Stimulated activated naive CD8-positive, alpha-beta T cell treated with anti-CD3 and anti-CD28 coated beads, Interleukin-15, amount 100 ng/mL, for 72 hours (primary cell): ENCODE measurements at regions not wholly inside any gene's neighbourhood (a gene's known extent, or its start where the extent isn't known, plus 50 kb on each side); places are given as distances from the start of the nearest gene placed in this dataset.
A peak's percentile ranks its signal among the peaks of the same experiment; 100 is the strongest.

Experiments used
- ATAC-seq: fragments of 150-1000 bp; cut with Tn5 transposase; 2 replicates; pipeline ENCODE4 v1.10.0; 2021; ENCODE audit warnings: mild to moderate bottlenecking, moderate library complexity
- DNase-seq, 2 donors: peaks; one replicate each; pipeline ENCODE4 v3.0.0; 2021 to 2022
- H3K27ac Mint-ChIP-seq, 2 donors: one replicate each; pipeline ENCODE4 v1.8.0; 2022; ENCODE audit warnings: mild to moderate bottlenecking in 2 of 2, mixed read lengths in 2 of 2, moderate library complexity in 2 of 2
- H3K27me3 Mint-ChIP-seq: one replicate; pipeline ENCODE4 v1.8.0; 2022; ENCODE audit warnings: mixed read lengths
- H3K4me1 Mint-ChIP-seq: one replicate; pipeline ENCODE4 v1.8.0; 2022; ENCODE audit warnings: mild to moderate bottlenecking, mixed read lengths
- H3K4me3 Mint-ChIP-seq, 2 donors: one replicate each; pipeline ENCODE4 v1.8.0; 2022; ENCODE audit warnings: mild to moderate bottlenecking in 2 of 2, mixed read lengths in 2 of 2, moderate library complexity in 1 of 2
- H3K9me3 Mint-ChIP-seq, 2 donors: one replicate each; pipeline ENCODE4 v1.8.0; 2022; ENCODE audit warnings: mixed read lengths in 2 of 2

DNA sequence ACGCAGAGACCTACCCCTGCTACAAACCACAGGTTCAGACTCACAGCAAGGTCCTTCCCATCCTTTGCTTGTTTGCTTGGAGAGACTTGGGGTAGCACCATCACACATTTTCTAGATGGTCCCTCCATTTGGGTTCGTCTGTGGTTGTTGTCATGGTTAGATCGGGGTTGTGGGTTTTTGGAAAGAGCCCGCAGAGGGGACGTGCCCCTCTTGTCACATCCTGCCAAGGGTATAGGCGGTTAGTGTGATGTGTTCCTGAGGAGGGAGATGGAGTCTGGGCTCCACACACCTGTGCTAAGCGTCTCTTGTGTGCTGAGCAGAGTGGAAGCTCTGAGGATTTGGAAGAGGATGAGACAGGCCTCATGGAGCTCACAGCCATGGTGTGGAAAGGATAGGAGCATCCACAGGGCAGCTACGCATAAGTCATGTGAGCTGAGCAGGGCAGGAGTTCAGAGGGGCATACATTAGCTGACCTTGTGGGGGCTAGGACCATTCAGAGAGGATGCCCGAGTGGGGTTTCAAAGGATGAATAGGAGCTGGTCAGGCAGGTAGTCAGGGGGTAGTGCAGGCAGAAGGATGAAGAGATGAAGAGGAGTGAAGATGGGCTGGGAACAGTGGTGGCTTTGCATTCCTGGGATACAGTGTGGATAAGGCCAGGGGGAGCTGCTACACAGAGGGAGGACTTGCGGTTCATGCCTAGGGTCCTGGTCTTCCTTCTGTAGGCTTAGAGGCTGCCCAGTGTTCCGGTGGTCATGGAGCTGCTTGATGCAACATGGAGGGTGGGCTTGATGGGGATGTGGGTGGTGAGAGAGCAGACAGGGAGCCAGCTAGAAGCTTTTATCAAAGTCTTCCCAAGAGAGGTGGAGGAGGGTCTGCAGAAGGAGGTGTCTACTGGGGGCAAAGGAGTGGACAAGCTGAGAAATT lies 62.9 kb downstream of the ACKR3 start:
- Mint-ChIP-seq H3K27me3 (peaks cover 9% of the 10 kb centered on the region), H3K9me3 (no peaks in the 10 kb centered on the region), H3K4me1 (no peaks in the 10 kb centered on the region), H3K4me3 (no peak overlapping the region), H3K27ac (no peak overlapping the region)
- DNase-seq, result no peak
- ATAC-seq, result peak; percentile 18

DNA sequence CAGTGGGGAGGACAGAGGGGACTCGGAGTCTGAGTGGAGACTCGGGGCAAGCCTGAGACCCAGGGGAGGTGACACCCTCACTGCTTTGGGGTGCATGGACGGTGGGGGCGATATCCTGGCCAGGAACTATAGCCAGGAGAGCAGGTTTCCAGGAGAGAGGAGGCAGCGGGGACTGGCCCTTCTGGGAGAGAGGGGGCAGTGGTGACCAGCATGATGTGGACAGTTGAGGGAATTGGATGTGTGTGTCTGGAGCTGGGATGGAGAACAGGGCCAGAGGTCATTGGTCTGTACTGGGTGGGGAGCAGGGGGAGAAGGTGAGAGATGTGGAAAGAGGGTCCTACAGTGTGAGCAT lies 63.6 kb downstream of the ACKR3 start:
- no peak for ATAC-seq
- Mint-ChIP-seq H3K9me3 (no peaks in the 10 kb centered on the region), H3K27me3 (peaks cover 9% of the 10 kb centered on the region), H3K4me3 (no peak overlapping the region), H3K27ac (no peak overlapping the region), H3K4me1 (no peaks in the 10 kb centered on the region)
- no peak for DNase-seq

DNA sequence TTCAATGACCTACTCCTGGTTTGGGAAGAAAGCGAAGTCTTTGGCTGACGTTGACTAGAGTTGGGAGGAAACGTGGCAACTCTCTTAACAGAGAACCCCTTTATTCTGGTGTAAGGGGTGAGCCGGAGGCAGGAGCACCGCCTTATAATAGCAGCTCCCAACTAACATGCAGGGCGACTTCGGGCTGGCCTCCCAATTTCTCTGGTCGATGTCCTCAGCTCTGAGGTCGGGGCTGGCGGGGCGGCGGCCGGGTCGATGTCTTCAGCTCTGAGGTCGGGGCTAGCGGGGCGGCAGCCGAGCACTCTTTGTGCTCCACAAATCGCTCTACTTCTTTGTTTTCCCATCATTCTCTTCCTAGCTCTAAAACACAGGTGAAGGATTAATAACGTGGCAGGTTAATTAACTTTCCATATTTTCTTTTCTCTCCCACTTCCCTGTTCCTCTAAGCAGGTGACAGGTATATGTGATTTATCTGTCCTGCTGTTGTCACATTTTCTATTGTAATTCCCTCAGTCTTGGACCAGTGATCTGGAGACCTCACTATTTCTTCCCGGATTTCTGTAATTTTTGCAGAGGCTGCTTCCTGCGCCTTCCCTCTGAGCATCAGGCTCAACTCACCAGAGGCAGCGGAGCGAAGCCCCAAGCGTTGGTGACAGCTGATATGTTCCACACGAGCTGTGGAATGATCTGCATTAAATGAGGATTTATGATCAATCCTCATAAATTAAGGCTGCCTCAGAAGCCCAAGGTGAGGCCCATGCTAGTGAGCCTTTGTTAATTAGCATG lies 64.3 kb downstream of the ACKR3 start:
- no peak overlapping the region for H3K27ac Mint-ChIP-seq
- peaks cover 9% of the 10 kb centered on the region for H3K27me3 Mint-ChIP-seq
- DNase-seq (no peak), ATAC-seq (no peak)
- no peaks in the 10 kb centered on the region for H3K9me3 Mint-ChIP-seq
- H3K4me3 Mint-ChIP-seq, result no peak overlapping the region
- no peaks in the 10 kb centered on the region for H3K4me1 Mint-ChIP-seq

DNA sequence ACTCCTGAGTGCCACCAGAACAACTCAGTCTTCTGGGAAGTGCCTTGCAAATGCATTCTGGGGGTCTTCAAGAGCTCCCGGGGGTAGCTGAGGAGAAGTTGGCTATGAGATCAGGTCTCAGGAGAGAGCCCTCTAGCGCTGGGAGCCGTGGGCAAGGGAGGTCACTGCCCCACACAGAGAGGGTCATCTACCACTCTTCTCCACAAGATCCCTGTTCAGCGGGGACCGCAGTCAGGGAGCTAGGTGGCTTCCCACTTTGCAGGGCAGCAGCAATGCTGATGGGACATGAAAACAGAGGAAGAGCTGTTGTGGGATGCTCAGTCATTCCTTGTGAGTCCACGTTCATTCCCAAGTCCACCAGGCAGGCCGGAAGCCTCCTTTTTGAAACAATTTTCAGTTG lies 66.6 kb downstream of the ACKR3 start:
- ATAC-seq (no peak), DNase-seq (no peak)
- H3K27me3 Mint-ChIP-seq, result peaks cover 19% of the 10 kb centered on the region
- peaks cover 0 to 7% of the 10 kb centered on the region in 2 donors for H3K9me3 Mint-ChIP-seq
- peak overlapping the region in 1 of 2 donors; percentile 19 for H3K27ac Mint-ChIP-seq
- H3K4me3 Mint-ChIP-seq, result no peak overlapping the region
- H3K4me1 Mint-ChIP-seq, result no peaks in the 10 kb centered on the region

DNA sequence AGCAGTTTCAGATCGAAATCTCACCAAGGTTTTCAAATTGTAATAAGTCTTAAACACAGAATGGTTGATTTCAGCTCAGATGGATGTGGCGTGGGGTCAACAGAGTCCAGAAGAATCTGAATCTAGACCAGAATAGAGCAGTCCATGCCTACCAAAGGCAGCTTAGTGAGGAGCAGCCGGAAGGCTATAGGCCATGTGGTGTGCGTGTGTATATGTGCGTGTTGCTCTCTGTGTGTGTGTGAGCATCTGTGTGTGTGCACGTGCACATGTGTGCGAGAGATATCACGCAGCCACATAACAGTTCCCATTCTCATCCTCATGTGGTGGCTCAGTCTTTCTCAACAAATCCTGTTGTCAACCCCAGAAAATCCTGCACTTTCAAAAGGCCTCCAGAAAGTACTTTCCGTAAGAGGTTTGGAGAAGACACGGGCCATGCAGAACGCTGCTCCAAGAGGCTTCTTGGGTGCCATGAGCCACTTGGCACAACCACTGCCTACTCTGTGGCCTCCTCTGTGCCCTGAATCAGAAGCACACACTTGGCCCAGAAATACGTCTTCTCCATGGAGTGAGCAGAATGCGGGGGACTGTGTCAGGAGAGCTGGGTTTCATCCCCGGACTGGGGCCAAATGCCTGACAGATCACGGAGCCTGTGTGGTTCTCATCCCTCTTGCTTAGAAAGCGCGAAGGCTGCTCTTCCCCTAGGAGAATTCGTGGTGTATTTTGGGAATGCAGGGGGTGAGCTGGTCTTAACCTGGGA lies 67.3 kb downstream of the ACKR3 start:
- DNase-seq, result no peak
- peaks cover 0 to 7% of the 10 kb centered on the region in 2 donors for H3K9me3 Mint-ChIP-seq
- ATAC-seq, result no peak
- H3K4me1 Mint-ChIP-seq, result no peaks in the 10 kb centered on the region
- H3K27ac Mint-ChIP-seq, result peak overlapping the region in 1 of 2 donors; percentile 19
- H3K27me3 Mint-ChIP-seq, result peaks cover 23% of the 10 kb centered on the region
- no peak overlapping the region for H3K4me3 Mint-ChIP-seq

DNA sequence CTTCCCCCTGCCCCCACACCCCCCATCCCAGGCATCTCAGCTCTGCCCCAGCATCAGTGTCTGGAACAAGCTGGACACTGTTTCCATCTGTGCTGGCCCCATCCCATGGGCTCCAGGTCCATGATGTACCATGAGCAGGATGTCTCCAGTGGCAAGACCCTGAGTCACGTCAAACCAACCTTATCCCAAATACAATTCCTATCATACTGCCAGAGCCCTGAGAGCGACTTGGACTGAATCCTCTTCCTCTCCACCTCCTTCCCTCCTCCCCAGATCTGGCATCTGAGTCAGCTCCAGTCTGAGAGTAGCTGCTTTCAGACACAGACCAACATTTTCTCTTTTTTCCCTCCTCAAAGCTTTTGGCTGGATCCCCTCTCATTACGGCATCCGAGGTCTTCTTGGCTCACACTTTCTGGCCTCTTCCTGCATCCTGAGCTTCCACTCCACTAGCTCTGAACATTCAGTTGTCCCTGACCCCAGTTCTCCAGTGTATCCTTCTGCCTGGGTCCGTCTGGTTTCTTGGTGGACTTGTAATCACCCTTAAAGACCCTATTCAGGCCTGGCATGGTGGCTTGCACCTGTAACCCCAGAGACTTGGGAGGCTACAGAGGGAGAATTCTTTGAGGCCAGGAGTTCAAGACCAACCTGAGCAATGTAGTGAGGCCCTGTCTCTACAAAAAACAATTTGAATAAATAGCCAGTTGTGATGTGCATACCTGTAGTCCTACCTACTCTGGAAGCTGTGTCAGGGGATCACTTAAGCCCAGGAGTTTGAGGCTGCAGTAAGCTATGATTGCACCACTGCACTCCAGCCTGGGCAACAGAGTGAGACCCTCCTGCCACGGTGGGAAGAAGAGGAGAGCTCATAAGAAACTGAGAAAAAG lies 68.3 kb downstream of the ACKR3 start:
- H3K27ac Mint-ChIP-seq, result peak overlapping the region in 1 of 2 donors; percentile 51
- no peaks in the 10 kb centered on the region for H3K4me1 Mint-ChIP-seq
- ATAC-seq, result no peak
- no peak overlapping the region for H3K4me3 Mint-ChIP-seq
- peaks cover 0 to 7% of the 10 kb centered on the region in 2 donors for H3K9me3 Mint-ChIP-seq
- DNase-seq, result no peak
- H3K27me3 Mint-ChIP-seq, result peaks cover 29% of the 10 kb centered on the region

DNA sequence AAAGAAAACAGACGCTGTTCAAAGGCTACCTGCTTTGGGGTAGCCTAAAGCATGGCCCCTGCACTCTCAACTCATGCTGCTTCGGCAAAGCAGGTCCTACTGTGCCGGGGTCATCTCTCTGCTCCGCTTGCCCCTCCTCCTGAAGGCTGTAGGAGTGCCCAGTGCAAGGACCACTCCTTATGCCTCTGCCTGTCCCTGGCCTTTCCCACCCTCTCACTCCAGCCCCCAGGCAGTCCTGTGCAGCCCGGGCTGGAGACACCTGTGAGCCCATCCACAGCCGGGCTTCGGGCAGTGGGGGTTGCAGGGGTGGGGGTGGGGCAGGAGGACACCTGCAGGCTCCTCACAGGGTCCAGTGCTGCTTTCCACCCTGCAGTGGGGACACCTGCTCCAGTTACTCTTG lies 69.1 kb downstream of the ACKR3 start:
- no peak for ATAC-seq
- peaks cover 0 to 11% of the 10 kb centered on the region in 2 donors for H3K9me3 Mint-ChIP-seq

DNA sequence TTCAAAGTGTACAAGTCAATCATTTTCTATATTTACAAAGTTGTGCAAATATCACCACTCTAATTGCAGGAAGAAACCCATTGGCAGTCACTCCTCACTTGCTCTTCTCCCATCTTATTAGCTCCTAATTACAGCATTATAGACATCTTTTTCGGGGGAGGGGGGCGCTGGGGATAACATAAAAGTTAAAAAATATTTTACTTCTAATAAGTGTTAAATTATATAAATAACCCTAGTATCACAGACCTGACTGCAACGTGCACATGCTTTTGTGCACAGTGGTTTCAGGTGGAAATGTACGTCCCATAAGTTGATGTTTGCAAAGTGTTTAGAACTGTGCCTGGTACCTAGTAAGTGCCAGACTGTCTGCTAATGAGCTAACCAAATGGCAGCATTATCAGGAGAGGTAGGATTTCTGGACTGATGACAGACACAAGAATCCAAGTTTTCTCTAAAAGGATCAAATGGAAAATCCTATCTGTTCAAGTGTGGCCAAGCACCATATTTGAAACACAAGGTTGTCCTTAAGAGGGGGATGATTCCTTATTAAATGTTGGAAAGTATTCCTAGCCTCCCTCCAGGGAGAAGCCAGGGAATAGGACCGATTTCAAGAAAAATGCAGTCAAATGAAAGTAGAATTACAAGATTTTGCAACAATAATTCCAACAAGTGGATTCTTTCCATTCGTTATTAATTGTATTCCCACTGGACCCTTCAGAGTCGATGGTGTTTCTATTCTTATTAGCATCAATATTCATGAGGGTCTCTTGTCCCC lies 70.0 kb downstream of the ACKR3 start:
- H3K4me1 Mint-ChIP-seq, result peaks cover 5% of the 10 kb centered on the region
- H3K27ac Mint-ChIP-seq, result no peak overlapping the region
- ATAC-seq (no peak), DNase-seq (no peak)
- H3K27me3 Mint-ChIP-seq, result peaks cover 37% of the 10 kb centered on the region
- peaks cover 0 to 14% of the 10 kb centered on the region in 2 donors for H3K9me3 Mint-ChIP-seq
- no peak overlapping the region for H3K4me3 Mint-ChIP-seq

More for the DNA sequence above, 69.1 kb downstream of the ACKR3 start:
- Mint-ChIP-seq H3K27ac (no peak overlapping the region), H3K27me3 (peaks cover 29% of the 10 kb centered on the region), H3K4me3 (no peak overlapping the region), H3K4me1 (no peaks in the 10 kb centered on the region)
- no peak for DNase-seq

DNA sequence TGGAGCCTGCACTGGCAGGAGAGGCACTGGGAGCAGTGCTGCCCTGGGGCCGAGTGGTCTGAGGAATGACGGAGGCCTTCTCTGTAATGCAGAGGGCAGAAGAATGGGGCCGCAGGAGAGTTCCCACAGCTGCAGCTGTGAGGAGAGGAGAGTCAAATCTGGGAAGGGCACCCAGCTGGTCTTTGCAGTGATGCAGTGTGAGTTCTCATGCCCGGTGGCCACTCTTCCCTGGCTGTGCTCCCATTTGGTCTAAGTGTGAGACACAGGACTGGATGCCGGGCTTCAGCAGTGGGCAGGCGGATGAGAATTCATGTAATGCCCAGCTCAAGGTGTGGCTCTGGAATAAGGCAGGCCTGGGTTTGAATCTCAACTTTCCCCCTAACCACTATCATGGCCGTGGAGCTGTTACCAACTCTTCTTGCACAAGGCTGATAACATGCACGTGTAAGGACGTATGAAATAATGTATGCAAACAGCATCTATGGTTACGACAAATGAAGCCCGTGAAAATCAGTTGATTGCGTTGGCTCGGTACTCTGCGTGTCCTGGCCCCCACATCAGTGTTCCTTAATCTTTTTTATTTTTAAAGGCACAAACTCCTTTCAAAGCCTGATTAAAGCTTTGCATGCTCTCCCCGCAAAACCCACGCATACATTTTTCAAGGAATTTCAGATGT lies 71.6 kb downstream of the ACKR3 start:
- Mint-ChIP-seq H3K4me3 (no peak overlapping the region), H3K27me3 (peaks cover 52% of the 10 kb centered on the region), H3K9me3 (peaks cover 0 to 14% of the 10 kb centered on the region in 2 donors), H3K4me1 (peaks cover 6% of the 10 kb centered on the region), H3K27ac (no peak overlapping the region)
- DNase-seq (no peak), ATAC-seq (no peak)

DNA sequence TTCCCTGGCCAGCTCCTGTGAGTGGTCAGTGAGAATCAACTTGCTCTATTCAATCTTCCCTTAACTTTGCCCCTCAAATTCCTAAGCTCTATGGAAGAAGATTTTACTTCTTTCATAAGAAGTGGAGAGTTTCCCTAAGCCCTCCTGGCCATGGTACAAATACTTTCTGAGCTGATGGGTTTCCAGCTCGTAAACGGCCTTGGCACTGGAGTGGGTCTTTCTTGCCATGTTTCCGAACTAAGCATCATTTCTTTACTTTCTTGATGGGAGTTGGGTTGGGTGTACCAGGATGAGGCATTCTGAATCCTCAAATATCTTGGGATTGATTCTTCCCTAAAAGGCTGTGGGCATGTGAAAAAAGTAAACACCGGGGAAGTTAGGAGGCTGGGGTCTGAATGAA lies 72.5 kb downstream of the ACKR3 start:
- no peak for ATAC-seq
- H3K9me3 Mint-ChIP-seq, result peaks cover 0 to 14% of the 10 kb centered on the region in 2 donors
- DNase-seq, result no peak
- no peak overlapping the region for H3K27ac Mint-ChIP-seq
- H3K27me3 Mint-ChIP-seq, result peaks cover 60% of the 10 kb centered on the region
- no peak overlapping the region for H3K4me3 Mint-ChIP-seq
- peaks cover 6% of the 10 kb centered on the region for H3K4me1 Mint-ChIP-seq

DNA sequence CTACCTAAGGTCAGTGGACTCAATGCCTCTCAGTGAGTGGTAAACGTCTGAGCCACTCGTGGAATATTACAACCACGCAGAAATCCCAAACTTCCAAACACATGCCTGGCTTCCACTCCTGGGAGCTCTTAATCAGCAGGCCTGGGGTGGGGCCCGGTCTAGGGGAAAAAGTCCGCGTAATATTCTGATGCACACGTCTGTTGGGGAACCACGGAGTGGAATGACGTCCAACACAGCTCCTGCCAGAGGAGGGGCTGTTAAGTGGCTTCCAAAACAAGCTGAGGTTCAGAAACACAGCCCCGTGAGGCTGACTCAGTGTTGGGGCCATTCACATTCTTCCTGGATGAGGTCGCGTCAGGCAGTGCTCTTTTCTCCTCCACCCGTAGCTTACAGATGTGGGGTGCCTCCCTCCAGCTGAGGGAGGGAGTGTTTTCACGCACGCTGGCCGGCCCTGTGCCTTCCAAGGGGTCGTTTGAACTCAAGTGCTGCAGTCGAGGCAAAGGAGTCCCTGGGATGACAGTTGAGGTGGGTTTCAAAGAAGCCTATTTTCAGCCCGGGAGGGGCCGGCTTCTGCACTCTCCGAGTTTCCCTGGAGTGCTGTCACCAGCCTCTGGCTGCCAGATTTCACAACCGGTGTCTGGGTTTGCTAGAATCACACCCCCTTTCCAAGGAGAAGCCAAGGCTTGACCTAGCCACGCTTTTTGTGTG lies 73.1 kb downstream of the ACKR3 start:
- H3K27me3 Mint-ChIP-seq, result peaks cover 60% of the 10 kb centered on the region
- H3K9me3 Mint-ChIP-seq, result peaks cover 0 to 14% of the 10 kb centered on the region in 2 donors
- no peak for DNase-seq
- H3K27ac Mint-ChIP-seq, result no peak overlapping the region
- peaks cover 6% of the 10 kb centered on the region for H3K4me1 Mint-ChIP-seq
- no peak for ATAC-seq
- no peak overlapping the region for H3K4me3 Mint-ChIP-seq

DNA sequence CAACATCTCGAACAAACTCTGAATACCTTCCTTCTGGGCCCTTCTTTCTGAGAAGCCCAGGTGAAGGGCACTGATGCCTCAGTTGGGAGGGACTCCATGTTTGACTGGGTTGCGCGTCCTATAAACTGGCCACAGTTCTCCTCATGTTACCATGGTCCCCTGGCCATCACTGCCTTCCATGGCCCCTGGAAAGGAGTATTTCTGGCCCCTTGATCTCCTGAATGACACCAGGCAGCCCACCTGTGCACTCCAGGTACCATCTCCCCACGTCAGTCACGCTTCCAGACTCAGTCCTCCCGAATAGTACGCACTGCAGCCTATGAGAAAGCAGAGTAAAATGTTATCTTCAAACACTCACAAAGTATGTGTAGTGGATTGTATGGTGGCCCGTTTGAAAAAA lies 73.9 kb downstream of the ACKR3 start:
- no peak for ATAC-seq
- Mint-ChIP-seq H3K4me1 (peaks cover 6% of the 10 kb centered on the region), H3K4me3 (no peak overlapping the region), H3K27me3 (peaks cover 60% of the 10 kb centered on the region), H3K9me3 (peaks cover 0 to 14% of the 10 kb centered on the region in 2 donors), H3K27ac (no peak overlapping the region)
- no peak for DNase-seq

DNA sequence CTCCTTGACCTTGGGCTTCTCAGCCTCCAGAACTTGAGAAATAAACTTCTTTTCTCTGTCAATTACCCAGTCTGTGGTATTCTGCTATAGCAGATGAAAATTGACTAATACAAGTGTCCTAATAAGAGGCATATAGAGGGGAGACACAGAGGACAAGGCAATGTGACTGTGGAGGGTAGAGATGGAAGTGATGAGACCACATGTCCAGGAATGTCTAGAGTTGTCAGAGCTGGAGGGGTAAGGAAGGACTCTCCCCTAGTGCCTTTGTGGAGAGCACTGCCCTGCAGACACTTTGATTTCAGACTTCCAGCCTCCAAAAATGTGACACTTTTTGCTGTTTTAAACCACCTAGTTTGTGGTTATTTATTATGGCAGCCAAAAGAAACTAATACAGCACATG lies 74.4 kb downstream of the ACKR3 start:
- H3K27ac Mint-ChIP-seq, result peak overlapping the region in 1 of 2 donors; percentile 85
- H3K4me3 Mint-ChIP-seq, result no peak overlapping the region
- peaks cover 0 to 14% of the 10 kb centered on the region in 2 donors for H3K9me3 Mint-ChIP-seq
- peaks cover 6% of the 10 kb centered on the region for H3K4me1 Mint-ChIP-seq
- DNase-seq (no peak), ATAC-seq (no peak)
- H3K27me3 Mint-ChIP-seq, result peaks cover 60% of the 10 kb centered on the region
